AG04449 (cell line): ENCODE measurements at regions not wholly inside any gene's neighbourhood (a gene's known extent, or its start where the extent isn't known, plus 50 kb on each side); places are given as distances from the start of the nearest gene placed in this dataset.

Source experiments
- CTCF ChIA-PET: fragments of 350-600 bp; formaldehyde crosslinking; extraction: SDS; loops from one replicate; lab custom pipeline; 2021; ENCODE audit warnings: antibody characterized with exemption; lab: Yijun Ruan, JAX
- POLR2A ChIA-PET: fragments of 400-600, 350-600 bp; formaldehyde crosslinking; extraction: SDS; loops from one replicate; lab custom pipeline; 2020; ENCODE audit warnings: antibody characterized with exemption, inconsistent platforms; lab: Yijun Ruan, JAX
- DNase-seq: peaks from one replicate; pipeline ENCODE4 v3.0.0-alpha.2; 2010; ENCODE audit warnings: low read depth, low spot score
- H3K4me3 ChIP-seq: 2 replicates; pipeline ENCODE4 v1.5.1; 2011; ENCODE audit warnings: low read depth, mild to moderate bottlenecking, control low read depth, low read length
- CTCF ChIP-seq: IDR thresholded peaks from one replicate; pipeline ENCODE4 v1.5.1; 2011; ENCODE audit warnings: mild to moderate bottlenecking, moderate library complexity, low read length, control low read depth, inconsistent platforms; ENCODE audit not compliant: insufficient read depth; ENCODE audit errors: missing control alignments

GRCh38 chr4:3348621-3349020 is 55.8 kb downstream of the RGS12 start:
- ChIA-PET POLR2A (no interaction called here), CTCF (interaction anchor here (1.4 to 7.8 kb wide), 5 partner anchors 8 to 131 kb away, joined by 4 to 309 read pairs (median 6); partner anchors contain the start of gene HGFAC)
- no peak for TF ChIP-seq CTCF
- no peak overlapping the region for H3K4me3 ChIP-seq
- no peak for DNase-seq

GRCh38 chr4:3349116-3349515 is 56.3 kb downstream of the RGS12 start:
- H3K4me3 ChIP-seq, result no peak overlapping the region
- no peak for DNase-seq
- POLR2A ChIA-PET, result no interaction called here
- TF ChIP-seq CTCF, result no peak
- CTCF ChIA-PET, result interaction anchor here (1.7 to 7.8 kb wide), 4 partner anchors 8 to 131 kb away, joined by 4 to 309 read pairs (median 70); partner anchors contain the start of gene HGFAC

GRCh38 chr4:3351997-3352396 is 59.2 kb downstream of the RGS12 start:
- ChIA-PET CTCF (interaction anchor here (0.7 to 3.4 kb wide), 9 partner anchors 8 to 129 kb away, joined by 3 to 19 read pairs (median 4); partner anchors contain the start of gene HGFAC), POLR2A (no interaction called here)
- no peak for TF ChIP-seq CTCF

GRCh38 chr4:3352505-3352904 is 59.7 kb downstream of the RGS12 start:
- no peak for TF ChIP-seq CTCF
- no peak for DNase-seq
- POLR2A ChIA-PET, result no interaction called here
- CTCF ChIA-PET, result interaction anchor here (0.7 to 3.4 kb wide), 7 partner anchors 8 to 129 kb away, joined by 4 to 19 read pairs (median 7); partner anchors contain the start of gene HGFAC
- H3K4me3 ChIP-seq, result no peak overlapping the region

More at GRCh38 chr4:3351997-3352396, 59.2 kb downstream of the RGS12 start:
- DNase-seq, result no peak
- H3K4me3 ChIP-seq, result no peak overlapping the region

GRCh38 chr4:3352941-3353594 is 60.2 kb downstream of the RGS12 start:
- ChIA-PET CTCF (interaction anchor here (0.9 to 2.9 kb wide), 6 partner anchors 8 to 128 kb away, joined by 4 to 14 read pairs (median 6); partner anchors contain the start of gene HGFAC), POLR2A (no interaction called here)
- H3K4me3 ChIP-seq, result no peak overlapping the region
- no peak for TF ChIP-seq CTCF
- no peak for DNase-seq

GRCh38 chr4:3353752-3354454 is 61.1 kb downstream of the RGS12 start:
- DNase-seq, result no peak
- ChIA-PET POLR2A (no interaction called here), CTCF (interaction anchor here (0.8 to 5.1 kb wide), 6 partner anchors 8 to 247 kb away, joined by 3 to 43 read pairs (median 6); no protein-coding TSS in a partner anchor)
- TF ChIP-seq CTCF, result no peak
- no peak overlapping the region for H3K4me3 ChIP-seq
